ENCODE measurements at regions not wholly inside any gene's neighbourhood (a gene's known extent, or its start where the extent isn't known, plus 50 kb on each side); places are given as distances from the start of the nearest gene placed in this dataset.
A peak's percentile ranks its signal among the peaks of the same experiment; 100 is the strongest.

- Histone ChIP-seq H3K79me2 (replicated peaks; ENCODE audit: insufficient read depth) (no peaks in the 10 kb centered on the region), H2AFZ (no peak overlapping the region), H3K4me1 (ENCODE audit: insufficient read depth) (peaks cover 19% of the 10 kb centered on the region), H3K4me3 (no peak overlapping the region), H3K27me3 (ENCODE audit: insufficient read depth) (no peaks in the 10 kb centered on the region), H3K36me3 (ENCODE audit: insufficient read depth) (no peaks in the 10 kb centered on the region), H3K9me2 (ENCODE audit: insufficient read depth) (peaks cover 6% of the 10 kb centered on the region; the same call in 1 of the 2 replicates), H3K27ac (ENCODE audit: low read depth) (no peak overlapping the region), H3K4me2 (no peak overlapping the region), H3F3A (replicated peaks; ENCODE audit: low read depth) (no peaks in the 10 kb centered on the region), H4K20me1 (replicated peaks; ENCODE audit: insufficient read depth) (no peaks in the 10 kb centered on the region)
- ATAC-seq (no peak), DNase-seq (ENCODE audit: low spot score) (no peak)
- Mint-ChIP-seq H3K4me3 (no peak overlapping the region), H3K27me3 (ENCODE audit: insufficient read depth, low read depth, poor library complexity) (peaks cover 2% of the 10 kb centered on the region), H3K27ac (peak overlapping the region; percentile 63), H3K4me1 (peaks cover 46% of the 10 kb centered on the region), H3K36me3 (ENCODE audit: low read depth) (no peaks in the 10 kb centered on the region; the same call in 2 of the 3 replicates), H3K9me3 (no peaks in the 10 kb centered on the region; the same call in 2 of the 3 replicates)
- TF ChIP-seq EZH2 (IDR thresholded peaks at IDR 0.05; ENCODE audit: low read depth, unreplicated experiment) (no peak), STAT1 (IDR thresholded peaks at IDR 0.05; ENCODE audit: unreplicated experiment) (no peak), POLR2AphosphoS5 (IDR thresholded peaks at IDR 0.05; ENCODE audit: low read depth) (no peak), NANOG (IDR thresholded peaks at IDR 0.05; ENCODE audit: borderline replicate concordance) (no peak), EZH2phosphoT487 (IDR thresholded peaks at IDR 0.05; ENCODE audit: unreplicated experiment) (no peak), REST (IDR thresholded peaks at IDR 0.05; ENCODE audit: unreplicated experiment) (no peak), CTCF (conservative IDR thresholded peaks at IDR 0.05; ENCODE audit: low read depth in 2 of 2) (no peak), ZNF331 (CRISPR knock-in tag; IDR thresholded peaks at IDR 0.05; ENCODE audit: low read depth) (no peak), ETS1 (IDR thresholded peaks at IDR 0.05) (no peak), ZNF462 (CRISPR knock-in tag; IDR thresholded peaks at IDR 0.05) (no peak), ZNF114 (CRISPR knock-in tag; IDR thresholded peaks at IDR 0.05) (no peak), JUNB (IDR thresholded peaks at IDR 0.05; ENCODE audit: unreplicated experiment) (no peak), CREB1 (CRISPR knock-in tag; IDR thresholded peaks at IDR 0.05; ENCODE audit: low read depth) (no peak)
Observed at GRCh38 chr15:25509703-25510102, 70.9 kb upstream of the UBE3A start.

All from GM23338 (cell line).